GM19193 (cell line): ENCODE measurements at regions not wholly inside any gene's neighbourhood (a gene's known extent, or its start where the extent isn't known, plus 50 kb on each side); places are given as distances from the start of the nearest gene placed in this dataset.

Source experiments
- POLR2A ChIP-seq: IDR thresholded peaks from 4 replicates; pipeline ENCODE4 v1.6.1; 2011; ENCODE audit not compliant: insufficient read depth, insufficient read length; ENCODE audit errors: extremely low read depth

DNA sequence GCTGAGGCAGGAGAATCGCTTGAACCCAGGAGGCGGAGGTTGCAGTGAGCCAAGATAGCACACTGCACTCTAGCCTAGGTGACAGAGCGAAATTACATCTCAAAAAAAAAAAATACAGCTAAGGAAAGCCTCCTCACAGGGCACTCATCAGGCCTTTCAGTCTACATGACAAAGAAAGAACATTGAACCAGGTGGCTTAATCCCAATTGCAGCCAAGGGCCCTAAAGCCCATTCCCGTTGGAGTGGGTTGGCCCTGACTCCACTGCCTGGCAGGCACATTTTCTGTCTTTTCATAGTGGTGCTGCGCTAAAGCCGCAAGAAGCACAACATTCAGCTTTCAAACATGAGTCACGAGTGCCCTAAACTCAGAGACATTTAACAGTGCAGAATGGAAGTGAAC lies 372.5 kb downstream of the RNF144A start:
- TF ChIP-seq POLR2A, result no peak

DNA sequence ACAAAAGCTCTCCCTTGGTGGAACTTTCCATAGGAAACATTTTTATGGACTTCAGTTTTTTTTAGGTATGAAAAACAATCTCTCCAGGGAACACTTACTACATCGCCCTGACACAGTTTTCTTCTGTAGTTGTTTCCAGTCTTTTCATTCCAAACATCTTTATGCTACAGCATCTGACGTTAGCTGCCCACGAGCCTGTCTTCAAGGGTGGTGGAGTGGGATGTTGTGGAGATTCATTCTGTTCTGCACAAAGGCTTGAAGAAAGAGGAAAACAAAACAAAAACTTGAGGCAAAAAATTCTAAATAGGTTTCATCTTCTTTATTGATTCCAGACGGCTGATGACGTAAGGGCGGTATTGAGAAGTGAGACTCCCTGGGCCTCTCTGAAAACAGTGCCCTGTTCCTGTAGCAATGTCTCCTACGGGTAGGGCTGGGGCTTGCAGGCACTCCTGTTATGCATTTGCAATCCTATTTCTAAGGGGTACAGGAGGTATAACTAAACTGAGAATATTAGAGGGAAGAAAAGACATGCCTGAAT lies 375.0 kb downstream of the RNF144A start:
- no peak for TF ChIP-seq POLR2A

DNA sequence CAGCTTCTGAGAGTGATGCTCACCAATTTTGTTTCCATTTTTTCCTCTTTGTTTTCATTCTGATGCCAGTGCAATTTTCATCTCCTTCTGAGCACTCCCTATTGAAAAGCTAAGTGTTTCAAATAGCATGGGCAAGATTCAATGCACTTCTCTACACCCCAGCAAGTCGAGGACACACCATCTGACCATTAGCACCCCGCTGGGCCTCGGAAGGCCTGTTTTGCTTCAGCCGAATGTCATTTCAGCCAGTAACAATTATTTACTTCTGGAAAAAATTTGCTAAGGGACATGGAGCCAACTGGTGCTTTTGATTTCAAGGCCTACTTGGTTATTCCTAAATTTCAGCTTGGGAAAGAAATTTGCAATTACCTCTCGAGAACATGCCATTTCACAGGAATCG lies 392.4 kb downstream of the RNF144A start:
- TF ChIP-seq POLR2A, result no peak

DNA sequence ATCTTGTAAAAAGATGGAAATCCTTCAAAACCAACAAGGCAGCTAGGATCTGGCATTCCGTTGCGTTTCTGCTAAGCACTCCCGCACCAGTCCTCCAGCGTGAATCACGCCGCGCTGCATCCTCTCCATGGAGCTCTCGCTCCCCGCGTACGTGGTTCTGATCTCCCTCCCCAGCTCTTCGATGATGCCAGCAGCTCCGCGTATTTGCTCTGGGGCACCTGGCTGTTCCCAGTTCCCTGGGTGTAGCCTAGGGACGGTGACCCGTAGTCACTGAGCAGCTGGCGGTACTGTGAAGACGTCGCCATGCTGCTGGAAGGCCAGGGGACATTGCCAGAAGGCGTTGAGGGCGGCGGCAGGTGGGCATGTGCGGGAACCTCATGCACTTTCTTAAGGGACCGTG lies 407.5 kb downstream of the RNF144A start:
- TF ChIP-seq POLR2A, result no peak

DNA sequence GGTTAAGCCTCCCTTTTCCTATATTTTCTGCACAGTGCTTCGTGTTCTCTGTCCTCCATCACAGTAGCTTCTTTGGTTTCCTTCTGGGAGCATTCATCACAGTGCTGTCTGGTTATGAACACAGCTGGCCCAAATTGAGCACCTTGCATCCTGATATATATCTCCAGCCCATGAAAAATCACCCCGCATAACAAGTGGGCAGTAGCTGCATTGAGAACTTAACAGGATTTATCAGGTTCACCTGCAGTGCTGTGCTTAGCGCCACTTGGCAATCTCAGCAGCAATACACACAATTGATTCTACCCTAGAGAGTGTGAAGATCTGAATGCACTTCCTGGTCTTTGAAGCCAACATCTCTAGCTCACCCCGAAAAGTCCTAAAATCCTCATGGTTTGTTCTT lies 408.0 kb downstream of the RNF144A start:
- no peak for TF ChIP-seq POLR2A

DNA sequence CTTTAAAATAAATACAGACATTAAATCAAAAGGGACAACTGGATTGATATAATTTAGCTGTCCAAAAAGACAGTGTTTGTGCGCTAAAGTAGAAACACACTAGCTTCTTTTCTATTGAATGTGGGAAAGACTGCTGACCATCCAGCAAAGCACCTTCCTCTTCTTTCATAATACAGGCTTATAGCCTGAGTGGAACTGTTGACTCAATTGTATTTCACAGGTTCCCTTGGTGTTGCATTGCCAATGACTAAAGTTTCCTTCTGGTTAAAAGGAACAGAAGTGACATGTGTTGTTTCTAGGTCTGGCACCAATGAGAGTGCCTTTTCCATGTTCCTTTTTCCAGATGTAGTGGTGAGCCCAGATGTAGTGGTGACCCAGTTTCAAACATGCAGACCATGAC lies 412.3 kb downstream of the RNF144A start:
- no peak for TF ChIP-seq POLR2A

DNA sequence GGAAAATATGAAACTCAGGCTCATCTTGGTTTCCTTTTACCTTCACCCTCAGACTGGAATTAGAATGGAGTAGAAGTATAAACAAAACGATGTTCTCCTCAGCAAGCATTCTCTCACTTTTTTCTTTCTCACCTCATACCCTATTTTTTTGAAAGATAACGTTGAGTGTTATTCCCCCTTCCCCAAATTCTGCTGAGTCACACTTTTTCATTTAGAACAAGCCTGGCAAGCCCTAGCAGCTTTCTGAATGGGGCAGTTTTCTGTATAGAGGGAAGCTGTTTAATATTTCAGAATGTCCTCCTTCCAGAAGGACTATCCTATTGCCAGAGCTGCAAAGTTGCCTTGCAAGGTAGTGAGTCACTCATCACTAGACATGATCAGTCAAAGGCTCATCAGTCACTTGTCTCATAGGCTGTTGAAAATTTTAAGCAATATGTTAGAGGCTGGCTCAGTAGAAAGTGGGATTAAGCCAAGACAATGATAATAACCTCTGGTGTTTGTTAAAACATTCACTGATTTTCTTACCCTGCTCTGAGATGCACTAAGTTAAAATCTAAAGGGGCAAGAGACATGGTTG lies 416.1 kb downstream of the RNF144A start:
- TF ChIP-seq POLR2A, result no peak

DNA sequence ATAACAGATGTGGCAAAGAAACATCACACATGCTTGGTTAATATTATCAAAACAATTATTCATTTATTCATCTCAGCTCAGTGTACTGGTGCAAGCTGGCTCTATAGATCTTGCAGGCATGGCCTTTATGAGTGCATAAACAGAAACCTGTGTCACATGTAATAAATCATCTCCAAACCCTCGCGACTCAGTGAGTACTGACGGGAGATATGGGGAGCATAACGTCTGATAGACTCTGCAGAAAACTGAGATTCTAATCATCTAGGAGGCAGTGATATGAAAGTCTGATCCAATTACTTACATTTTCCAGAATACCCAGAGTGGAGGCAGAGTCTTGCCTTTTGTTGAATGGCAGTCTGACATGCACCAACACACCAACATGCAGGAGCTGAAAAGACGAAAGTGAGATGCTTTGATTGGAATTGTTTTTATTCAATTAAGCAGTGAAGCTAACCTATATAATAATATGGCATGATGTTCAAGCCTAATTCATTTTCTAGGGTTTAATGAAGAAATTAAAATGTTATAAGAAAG lies 416.8 kb downstream of the RNF144A start:
- TF ChIP-seq POLR2A, result no peak

DNA sequence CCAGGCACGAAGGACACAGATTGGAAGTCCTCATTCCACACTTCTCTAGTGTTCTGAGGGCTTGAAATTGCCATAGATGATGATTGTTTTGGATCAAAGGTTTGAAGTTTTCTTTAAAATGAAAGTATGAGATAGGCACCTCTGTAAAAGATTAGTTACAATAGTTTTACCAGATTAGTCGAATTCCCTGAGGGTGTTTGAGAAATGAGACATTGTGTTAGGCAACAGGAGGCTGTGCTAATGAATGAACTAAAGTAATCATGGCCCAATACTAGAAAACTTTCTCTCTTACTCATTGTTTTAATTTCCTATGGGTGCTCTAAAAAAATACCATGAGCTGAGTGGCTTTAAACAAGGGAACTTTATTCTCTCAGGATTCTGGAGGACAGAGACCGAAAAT lies 421.7 kb downstream of the RNF144A start:
- TF ChIP-seq POLR2A, result no peak

DNA sequence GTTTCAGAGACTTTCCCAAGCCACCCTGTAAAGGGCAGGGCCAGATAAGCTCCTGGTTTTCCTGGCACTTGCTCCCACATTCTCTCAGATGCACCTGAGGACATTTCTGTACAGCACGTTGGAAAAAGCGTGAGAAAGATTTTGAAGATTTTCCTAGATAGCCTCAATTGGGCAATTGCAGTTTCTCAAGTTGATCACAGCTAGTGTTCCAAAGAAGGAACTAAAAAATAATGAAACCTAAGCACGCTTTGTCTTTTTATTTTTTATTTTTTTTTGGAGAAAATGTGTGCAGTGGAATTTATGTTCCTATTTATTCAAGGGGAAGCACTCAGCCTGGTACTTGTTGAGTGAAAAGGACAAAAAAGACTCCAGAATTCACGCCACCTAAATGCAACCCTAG lies 429.1 kb downstream of the RNF144A start:
- TF ChIP-seq POLR2A, result no peak

DNA sequence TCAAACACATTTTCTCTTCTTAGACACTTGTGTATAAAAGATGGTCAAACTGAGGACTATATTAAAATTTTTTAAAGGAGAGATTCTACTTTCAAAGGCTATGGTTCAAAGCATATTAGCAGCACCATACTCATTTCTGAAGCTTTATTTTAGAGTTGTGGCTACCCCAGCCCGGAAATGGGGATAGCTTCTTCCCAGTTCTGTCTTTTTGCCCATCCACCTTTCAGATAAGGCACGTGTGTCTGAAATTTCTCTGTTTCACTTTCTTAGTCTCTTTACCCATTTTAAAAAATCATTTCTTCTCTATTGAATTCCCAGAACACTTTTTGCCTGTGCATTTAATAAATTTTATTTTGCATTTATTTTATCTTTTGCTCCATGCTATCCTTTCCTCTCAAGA lies 431.5 kb downstream of the RNF144A start:
- no peak for TF ChIP-seq POLR2A

DNA sequence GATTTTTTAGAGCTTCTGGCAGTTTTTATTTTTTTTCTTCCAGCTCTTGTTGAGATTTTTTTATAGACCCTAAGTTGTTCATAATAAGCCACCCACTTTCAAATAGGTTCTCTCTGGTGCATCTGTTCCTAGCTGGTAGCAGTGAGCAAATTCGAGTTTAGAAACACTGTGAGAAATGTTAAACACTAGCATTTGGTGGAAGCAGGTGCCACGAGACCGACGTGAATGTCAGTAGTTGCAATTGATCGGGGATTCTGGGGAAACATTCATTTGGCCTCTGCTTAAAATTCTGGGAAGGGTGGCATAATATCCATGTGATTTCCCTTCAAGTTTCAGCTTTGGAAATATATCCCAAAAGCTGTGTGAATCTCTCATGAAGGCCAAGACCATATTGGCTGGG lies 435.0 kb downstream of the RNF144A start:
- no peak for TF ChIP-seq POLR2A

DNA sequence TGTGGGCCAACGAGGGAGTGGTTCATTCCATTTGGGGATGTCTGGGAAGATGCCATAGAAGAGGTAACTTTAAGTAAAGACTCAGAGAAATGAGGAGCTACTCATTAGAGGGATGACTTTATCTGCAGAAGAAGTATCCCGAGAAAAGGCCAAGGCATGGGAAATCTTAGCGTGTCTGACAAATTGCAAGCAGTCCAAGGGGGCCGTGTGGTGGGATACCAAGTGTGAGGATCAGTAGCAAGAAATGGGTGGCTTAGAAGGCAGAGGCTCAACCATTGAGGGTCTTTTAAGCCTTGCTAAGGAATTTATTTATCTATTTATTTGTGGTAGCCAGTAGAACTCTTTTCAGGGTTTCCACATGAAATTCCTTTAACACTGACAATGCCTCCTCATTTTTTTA lies 436.4 kb downstream of the RNF144A start:
- TF ChIP-seq POLR2A, result no peak

DNA sequence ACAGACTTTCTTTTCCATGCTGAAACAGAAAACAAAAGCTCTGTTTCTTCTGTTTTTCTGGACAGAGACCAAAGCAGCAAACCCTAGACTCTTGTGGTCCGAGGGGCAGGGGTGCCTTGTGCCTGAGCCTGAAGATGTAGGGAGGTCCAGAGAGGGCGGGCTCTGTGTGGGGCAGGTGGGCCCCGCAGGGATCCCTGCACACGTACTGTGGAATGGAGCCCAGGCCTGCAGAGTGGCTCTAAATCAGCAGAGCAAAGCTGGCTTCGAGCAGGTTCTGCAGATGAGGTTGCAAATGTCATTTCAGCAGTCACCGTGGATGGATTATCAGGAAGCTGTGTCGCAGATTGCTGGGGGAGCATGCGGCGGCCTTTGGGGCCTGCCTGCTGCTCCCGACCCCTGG lies 438.6 kb downstream of the RNF144A start:
- no peak for TF ChIP-seq POLR2A

DNA sequence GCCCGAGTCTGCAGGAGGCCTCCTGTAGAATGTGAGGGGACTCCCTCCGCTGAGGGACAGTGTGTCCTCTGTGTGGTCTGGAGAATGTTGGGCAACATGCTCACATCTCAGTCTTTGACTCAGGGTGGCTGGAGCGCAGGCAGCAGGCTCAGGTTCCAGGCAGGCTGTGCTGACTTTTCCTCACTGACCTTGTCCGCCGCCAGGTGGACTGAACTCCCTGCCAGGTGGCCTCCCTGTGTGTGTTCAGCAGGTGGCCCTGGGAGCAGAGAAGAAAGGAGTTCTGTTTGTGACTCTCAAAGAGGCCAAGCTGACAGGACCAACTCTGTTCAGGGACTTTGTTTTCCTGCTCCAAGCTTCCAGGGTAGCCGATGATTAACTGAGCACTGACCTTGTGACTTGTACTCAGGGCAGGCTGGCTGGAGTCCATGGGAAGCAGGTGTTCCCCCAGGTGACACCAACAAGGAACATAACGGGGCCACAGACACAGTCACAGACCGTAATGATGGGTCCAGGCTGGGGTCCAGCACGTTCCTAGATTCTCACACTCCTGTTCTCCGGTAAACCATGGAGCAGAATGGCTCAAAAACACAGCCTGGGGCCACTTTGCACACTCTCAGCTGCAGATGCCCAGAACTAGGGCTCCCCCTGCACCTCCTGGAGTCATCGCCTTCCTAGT lies 439.8 kb downstream of the RNF144A start:
- no peak for TF ChIP-seq POLR2A

DNA sequence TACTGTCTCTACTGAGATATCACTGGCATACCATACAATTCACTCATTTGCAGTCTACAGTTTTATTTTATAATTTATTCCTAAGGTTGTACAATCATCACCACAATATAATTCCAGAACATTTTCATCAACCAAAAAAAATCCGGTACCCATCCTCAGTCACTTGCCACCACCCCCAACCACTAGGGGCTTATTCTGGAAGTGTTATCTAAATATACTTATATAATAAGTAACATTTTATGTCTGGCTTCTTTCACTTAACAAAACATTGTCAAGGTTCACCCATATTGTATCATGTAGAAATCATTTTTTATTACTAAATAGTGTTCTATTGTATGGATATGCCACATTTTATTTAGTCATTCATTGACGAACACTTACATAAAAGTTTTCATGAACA lies 440.8 kb downstream of the RNF144A start:
- no peak for TF ChIP-seq POLR2A
